ENCODE measurements at regions not wholly inside any gene's neighbourhood (a gene's known extent, or its start where the extent isn't known, plus 50 kb on each side); places are given as distances from the start of the nearest gene placed in this dataset.

- TF ChIP-seq CTCF (IDR thresholded peaks at IDR 0.05; ENCODE audit: borderline replicate concordance, extremely low read depth, low read length, poor library complexity, severe bottlenecking) (no peak), EZH2 (IDR thresholded peaks at IDR 0.05; ENCODE audit: borderline replicate concordance, low read depth, low read length, severe bottlenecking) (no peak)
These were observed 514.0 kb downstream of the GALR1 start for GRCh38 chr18:77763530-77764145.

Data from DND-41 (cell line).